Spinal cord (tissue), 9 donors: ENCODE measurements at regions not wholly inside any gene's neighbourhood (a gene's known extent, or its start where the extent isn't known, plus 50 kb on each side); places are given as distances from the start of the nearest gene placed in this dataset.

ENCODE experiments used
- DNase-seq, 6 donors: peaks; one replicate each; pipeline versions ENCODE4 v3.0.0 to v3.0.0-alpha.2; 2013 to 2015; ENCODE audit warnings: low spot score in 6 of 6, low read depth in 4 of 6
- H3K27ac ChIP-seq: one replicate; pipeline ENCODE4 v1.5.1; 2013; ENCODE audit warnings: low read depth, low read length, control low read depth
- H3K27me3 ChIP-seq: one replicate; pipeline ENCODE4 v1.6.1; 2013; ENCODE audit warnings: low read length; ENCODE audit not compliant: control insufficient read depth, insufficient read depth
- H3K36me3 ChIP-seq: one replicate; pipeline ENCODE4 v1.6.1; 2013; ENCODE audit warnings: low read length; ENCODE audit not compliant: control insufficient read depth, insufficient read depth
- H3K4me1 ChIP-seq: one replicate; pipeline ENCODE4 v1.6.1; 2013; ENCODE audit warnings: low read length; ENCODE audit not compliant: control insufficient read depth, insufficient read depth
- H3K4me3 ChIP-seq: one replicate; pipeline ENCODE4 v1.5.1; 2013; ENCODE audit warnings: low read depth, low read length, control low read depth
- H3K9me3 ChIP-seq: one replicate; pipeline ENCODE4 v1.6.1; 2013; ENCODE audit warnings: low read length; ENCODE audit not compliant: control insufficient read depth, insufficient read depth
- WGBS: methylation state at CpG from one replicate; pipeline ENCODE4 v1.1.5; 2013; ENCODE audit warnings: missing lambda C conversion rate; ENCODE audit not compliant: insufficient coverage; 5-methylcytosine and 5-hydroxymethylcytosine counted together
- donor health status: healthy.

- peaks cover 4% of the 10 kb centered on the region for H3K4me1 ChIP-seq
- 97% methylated on average over 4 of the region's 6 CpGs for WGBS
- no peaks in the 10 kb centered on the region for H3K9me3 ChIP-seq
- H3K4me3 ChIP-seq, result no peak overlapping the region
- no peak for DNase-seq
- no peaks in the 10 kb centered on the region for H3K27me3 ChIP-seq
- no peak overlapping the region for H3K27ac ChIP-seq
- no peaks in the 10 kb centered on the region for H3K36me3 ChIP-seq
Measured at GRCh38 chr19:28859811-28860210, 353.1 kb downstream of the UQCRFS1 start.

- 17% methylated on average over 1 of the region's 1 CpG for WGBS
- H3K4me1 ChIP-seq, result peaks cover 3% of the 10 kb centered on the region
- no peak overlapping the region for H3K4me3 ChIP-seq
- no peak overlapping the region for H3K27ac ChIP-seq
- DNase-seq, result no peak
- H3K27me3 ChIP-seq, result no peaks in the 10 kb centered on the region
- no peaks in the 10 kb centered on the region for H3K9me3 ChIP-seq
- H3K36me3 ChIP-seq, result no peaks in the 10 kb centered on the region
Measured at GRCh38 chr19:28858933-28859332, 354.0 kb downstream of the UQCRFS1 start.

- WGBS, result 76% methylated on average over 3 of the region's 3 CpGs
- H3K36me3 ChIP-seq, result no peaks in the 10 kb centered on the region
- no peak overlapping the region for H3K4me3 ChIP-seq
- no peak for DNase-seq
- H3K27me3 ChIP-seq, result no peaks in the 10 kb centered on the region
- H3K27ac ChIP-seq, result no peak overlapping the region
- no peaks in the 10 kb centered on the region for H3K9me3 ChIP-seq
- H3K4me1 ChIP-seq, result no peaks in the 10 kb centered on the region
Measured at GRCh38 chr19:28857967-28858366, 355.0 kb downstream of the UQCRFS1 start.

GRCh38 chr19:28855216-28855615, 357.7 kb downstream of the UQCRFS1 start:
- Histone ChIP-seq H3K27ac (no peak overlapping the region), H3K4me1 (no peaks in the 10 kb centered on the region), H3K4me3 (no peak overlapping the region), H3K27me3 (no peaks in the 10 kb centered on the region), H3K36me3 (no peaks in the 10 kb centered on the region), H3K9me3 (no peaks in the 10 kb centered on the region)
- no CpG with 5 or more reads among the region's 3 CpGs for WGBS
- DNase-seq, result no peak

GRCh38 chr19:28847468-28847867, 365.5 kb downstream of the UQCRFS1 start:
- H3K27ac ChIP-seq, result no peak overlapping the region
- 60% methylated on average over 3 of the region's 4 CpGs for WGBS
- DNase-seq, result no peak
- H3K36me3 ChIP-seq, result no peaks in the 10 kb centered on the region
- no peaks in the 10 kb centered on the region for H3K9me3 ChIP-seq
- H3K4me3 ChIP-seq, result no peak overlapping the region
- H3K27me3 ChIP-seq, result no peaks in the 10 kb centered on the region
- no peaks in the 10 kb centered on the region for H3K4me1 ChIP-seq

GRCh38 chr19:28846094-28846812, 366.7 kb downstream of the UQCRFS1 start:
- Histone ChIP-seq H3K36me3 (no peaks in the 10 kb centered on the region), H3K4me1 (no peaks in the 10 kb centered on the region), H3K9me3 (no peaks in the 10 kb centered on the region), H3K4me3 (no peak overlapping the region), H3K27ac (no peak overlapping the region), H3K27me3 (no peaks in the 10 kb centered on the region)
- DNase-seq, result no peak
- 95% methylated on average over 4 of the region's 4 CpGs for WGBS

GRCh38 chr19:28843761-28844492, 369.0 kb downstream of the UQCRFS1 start:
- DNase-seq, result no peak
- no peak overlapping the region for H3K4me3 ChIP-seq
- H3K36me3 ChIP-seq, result no peaks in the 10 kb centered on the region
- no peaks in the 10 kb centered on the region for H3K9me3 ChIP-seq
- no peaks in the 10 kb centered on the region for H3K27me3 ChIP-seq
- no peaks in the 10 kb centered on the region for H3K4me1 ChIP-seq
- WGBS, result 80% methylated on average over 1 of the region's 6 CpGs
- no peak overlapping the region for H3K27ac ChIP-seq

GRCh38 chr19:28841531-28841930, 371.4 kb downstream of the UQCRFS1 start:
- Histone ChIP-seq H3K27ac (no peak overlapping the region), H3K9me3 (no peaks in the 10 kb centered on the region), H3K4me1 (no peaks in the 10 kb centered on the region), H3K27me3 (no peaks in the 10 kb centered on the region), H3K36me3 (no peaks in the 10 kb centered on the region), H3K4me3 (no peak overlapping the region)
- DNase-seq, result no peak
- WGBS, result 100% methylated on average over 2 of the region's 3 CpGs

- Histone ChIP-seq H3K4me1 (no peaks in the 10 kb centered on the region), H3K27ac (no peak overlapping the region), H3K9me3 (no peaks in the 10 kb centered on the region), H3K4me3 (no peak overlapping the region), H3K36me3 (no peaks in the 10 kb centered on the region), H3K27me3 (no peaks in the 10 kb centered on the region)
- 95% methylated on average over 2 of the region's 2 CpGs for WGBS
- DNase-seq, result no peak
Measured at GRCh38 chr19:28840891-28841290, 372.1 kb downstream of the UQCRFS1 start.

- Histone ChIP-seq H3K4me1 (no peaks in the 10 kb centered on the region), H3K4me3 (no peak overlapping the region), H3K36me3 (no peaks in the 10 kb centered on the region), H3K27ac (no peak overlapping the region), H3K9me3 (no peaks in the 10 kb centered on the region), H3K27me3 (no peaks in the 10 kb centered on the region)
- WGBS, result 90% methylated on average over 2 of the region's 3 CpGs
- DNase-seq, result no peak
Measured at GRCh38 chr19:28839455-28839854, 373.5 kb downstream of the UQCRFS1 start.
